Activated naive CD8-positive, alpha-beta T cell treated with anti-CD3 and anti-CD28 coated beads for 36 hours (primary cell): ENCODE measurements at regions not wholly inside any gene's neighbourhood (a gene's known extent, or its start where the extent isn't known, plus 50 kb on each side); places are given as distances from the start of the nearest gene placed in this dataset.

Source experiments
- DNase-seq: peaks from one replicate; pipeline ENCODE4 v3.0.0; 2021
- H3K27ac Mint-ChIP-seq: one replicate; pipeline ENCODE4 v1.8.0; 2022; ENCODE audit warnings: mild to moderate bottlenecking, moderate library complexity, mixed read lengths
- H3K27me3 Mint-ChIP-seq: one replicate; pipeline ENCODE4 v1.8.0; 2022; ENCODE audit warnings: mild to moderate bottlenecking, mixed read lengths
- H3K36me3 Mint-ChIP-seq: one replicate; pipeline ENCODE4 v1.8.0; 2021; ENCODE audit warnings: mild to moderate bottlenecking, mixed read lengths
- H3K4me1 Mint-ChIP-seq: one replicate; pipeline ENCODE4 v1.8.0; 2021; ENCODE audit warnings: mixed read lengths
- H3K4me3 Mint-ChIP-seq: one replicate; pipeline ENCODE4 v1.8.0; 2022; ENCODE audit warnings: mild to moderate bottlenecking, moderate library complexity, mixed read lengths
- H3K9me3 Mint-ChIP-seq: one replicate; pipeline ENCODE4 v1.8.0; 2022; ENCODE audit warnings: mixed read lengths

DNA sequence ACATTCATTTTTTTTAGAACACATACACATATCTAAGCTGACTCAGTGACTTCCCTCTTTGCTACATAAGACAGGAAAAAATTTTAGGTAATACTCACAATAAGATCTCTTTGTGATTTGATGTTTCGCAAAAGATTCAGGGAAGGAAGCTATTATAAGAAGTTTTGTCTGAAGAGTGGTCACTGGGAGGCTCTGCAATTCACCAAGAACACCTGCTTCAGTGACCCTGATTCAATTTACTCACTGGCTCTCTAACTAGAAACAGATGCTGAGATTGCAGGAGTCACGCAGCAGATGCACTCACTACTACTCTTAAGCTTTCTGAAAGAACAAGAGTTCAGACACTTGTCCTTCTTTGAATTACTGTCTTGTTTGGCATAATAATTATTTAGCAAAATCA, 193.6 kb upstream of the DDI1 start:
- H3K36me3 Mint-ChIP-seq: no peaks in the 10 kb centered on the region
- no peak overlapping the region for H3K27ac Mint-ChIP-seq
- H3K4me1 Mint-ChIP-seq: no peaks in the 10 kb centered on the region
- no peak for DNase-seq
- no peaks in the 10 kb centered on the region for H3K9me3 Mint-ChIP-seq
- H3K27me3 Mint-ChIP-seq: peaks cover 2% of the 10 kb centered on the region
- H3K4me3 Mint-ChIP-seq: no peak overlapping the region

DNA sequence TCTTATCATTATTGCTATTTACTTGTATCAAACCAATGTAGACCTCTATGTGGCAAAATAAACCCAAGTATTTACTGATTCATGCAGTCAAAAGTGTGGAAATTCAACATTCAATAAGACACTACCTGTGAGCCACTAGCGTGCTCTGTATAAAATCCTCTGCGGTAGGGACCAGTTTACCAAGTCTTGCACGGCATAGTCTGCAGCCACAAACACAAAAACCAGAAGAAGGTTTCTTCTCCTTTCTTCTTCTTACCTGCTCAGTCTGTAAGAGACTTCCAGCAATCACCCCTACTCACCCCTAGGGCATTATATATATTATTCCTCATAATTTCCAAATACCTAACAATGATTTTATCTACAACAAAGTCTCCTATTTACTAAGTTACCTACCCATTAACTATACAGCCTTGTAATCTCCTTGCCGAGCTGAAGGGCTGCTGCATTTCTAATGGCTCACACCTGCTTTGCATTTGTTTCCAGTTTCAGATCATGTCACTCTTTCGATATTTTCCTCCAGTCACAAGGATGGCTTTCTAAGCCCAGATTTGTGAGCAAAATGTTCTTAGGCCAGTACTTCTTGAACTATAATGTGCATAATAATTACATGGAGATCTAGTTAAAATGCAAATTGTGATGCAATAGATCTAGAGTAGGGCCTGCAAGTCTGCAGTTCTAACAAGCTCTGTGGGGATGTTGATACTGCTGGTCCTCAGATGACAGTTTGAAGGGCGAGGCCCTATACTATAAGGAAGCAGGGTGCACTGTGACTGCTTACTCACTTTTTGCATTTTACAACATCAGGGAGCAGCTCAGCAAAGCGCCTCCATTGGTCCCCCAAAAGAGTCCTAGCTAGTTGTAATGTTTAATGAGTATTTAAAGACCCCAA, 191.9 kb upstream of the DDI1 start:
- no peaks in the 10 kb centered on the region for H3K36me3 Mint-ChIP-seq
- no peak for DNase-seq
- H3K4me3 Mint-ChIP-seq: no peak overlapping the region
- no peak overlapping the region for H3K27ac Mint-ChIP-seq
- H3K9me3 Mint-ChIP-seq: no peaks in the 10 kb centered on the region
- H3K4me1 Mint-ChIP-seq: no peaks in the 10 kb centered on the region
- H3K27me3 Mint-ChIP-seq: peaks cover 2% of the 10 kb centered on the region

DNA sequence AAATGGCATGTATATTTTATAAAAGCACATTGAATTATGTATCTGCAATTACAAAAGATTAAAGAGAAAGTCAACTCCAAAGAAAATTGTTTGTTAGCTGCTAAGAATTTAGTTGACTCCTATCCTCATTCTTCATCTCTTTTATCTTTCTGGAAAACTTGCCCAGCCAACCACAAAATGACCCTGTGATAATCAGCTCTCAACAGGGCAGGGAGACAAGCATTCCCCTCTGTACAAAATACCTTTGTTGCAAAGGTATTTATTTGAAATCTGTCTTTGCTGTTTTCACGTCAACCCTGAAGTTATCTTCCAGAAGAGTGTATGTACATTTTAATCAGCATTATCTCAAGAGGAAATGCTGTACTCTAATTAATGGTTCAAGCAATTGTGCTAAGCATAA, 191.1 kb upstream of the DDI1 start:
- DNase-seq: no peak
- Mint-ChIP-seq H3K4me1 (no peaks in the 10 kb centered on the region), H3K27ac (no peak overlapping the region), H3K4me3 (no peak overlapping the region), H3K36me3 (no peaks in the 10 kb centered on the region), H3K9me3 (no peaks in the 10 kb centered on the region), H3K27me3 (peaks cover 2% of the 10 kb centered on the region)

DNA sequence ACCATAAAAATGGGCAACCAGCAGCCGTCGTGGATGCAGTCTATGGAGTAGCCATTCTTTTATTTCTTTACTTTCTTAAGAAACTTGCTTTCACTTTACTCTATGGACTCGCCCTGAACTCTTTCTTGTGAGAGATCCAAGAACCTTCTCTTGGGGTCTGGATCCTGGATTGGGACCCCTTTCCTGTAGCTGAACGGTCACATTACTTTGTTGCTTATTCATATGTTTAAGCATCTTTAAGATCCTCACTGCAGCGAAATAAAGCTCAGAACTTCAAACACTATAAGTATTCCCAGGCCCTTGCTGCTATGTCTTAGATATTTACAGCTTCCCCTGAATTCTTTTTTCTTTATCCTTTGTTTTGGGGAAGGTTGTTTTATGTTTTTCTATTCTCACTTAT, 187.8 kb upstream of the DDI1 start:
- no peak overlapping the region for H3K27ac Mint-ChIP-seq
- no peak for DNase-seq
- no peaks in the 10 kb centered on the region for H3K36me3 Mint-ChIP-seq
- peaks cover 2% of the 10 kb centered on the region for H3K27me3 Mint-ChIP-seq
- H3K9me3 Mint-ChIP-seq: no peaks in the 10 kb centered on the region
- H3K4me3 Mint-ChIP-seq: no peak overlapping the region
- no peaks in the 10 kb centered on the region for H3K4me1 Mint-ChIP-seq

DNA sequence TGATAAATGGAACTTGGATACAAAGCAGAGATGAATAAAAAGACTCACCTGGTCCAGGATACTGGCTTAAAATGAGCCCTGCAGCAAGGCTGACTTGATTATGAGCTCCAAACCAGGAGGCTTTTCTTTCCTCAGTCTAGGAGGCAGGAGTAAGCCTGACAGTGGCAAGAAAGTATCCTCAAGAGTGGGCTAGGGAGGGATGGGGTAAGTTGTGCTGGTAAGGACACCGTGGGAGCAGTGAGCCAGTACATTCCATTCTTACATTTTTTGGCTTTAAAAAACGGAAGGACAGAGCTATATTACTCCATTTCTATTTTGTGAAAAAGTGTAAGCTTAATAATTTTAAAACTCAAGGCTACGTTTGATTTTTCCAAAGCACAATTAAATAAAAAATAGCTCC, 187.1 kb upstream of the DDI1 start:
- Mint-ChIP-seq H3K36me3 (no peaks in the 10 kb centered on the region), H3K27ac (no peak overlapping the region), H3K4me1 (no peaks in the 10 kb centered on the region), H3K27me3 (peaks cover 2% of the 10 kb centered on the region), H3K4me3 (no peak overlapping the region), H3K9me3 (no peaks in the 10 kb centered on the region)
- DNase-seq: no peak

DNA sequence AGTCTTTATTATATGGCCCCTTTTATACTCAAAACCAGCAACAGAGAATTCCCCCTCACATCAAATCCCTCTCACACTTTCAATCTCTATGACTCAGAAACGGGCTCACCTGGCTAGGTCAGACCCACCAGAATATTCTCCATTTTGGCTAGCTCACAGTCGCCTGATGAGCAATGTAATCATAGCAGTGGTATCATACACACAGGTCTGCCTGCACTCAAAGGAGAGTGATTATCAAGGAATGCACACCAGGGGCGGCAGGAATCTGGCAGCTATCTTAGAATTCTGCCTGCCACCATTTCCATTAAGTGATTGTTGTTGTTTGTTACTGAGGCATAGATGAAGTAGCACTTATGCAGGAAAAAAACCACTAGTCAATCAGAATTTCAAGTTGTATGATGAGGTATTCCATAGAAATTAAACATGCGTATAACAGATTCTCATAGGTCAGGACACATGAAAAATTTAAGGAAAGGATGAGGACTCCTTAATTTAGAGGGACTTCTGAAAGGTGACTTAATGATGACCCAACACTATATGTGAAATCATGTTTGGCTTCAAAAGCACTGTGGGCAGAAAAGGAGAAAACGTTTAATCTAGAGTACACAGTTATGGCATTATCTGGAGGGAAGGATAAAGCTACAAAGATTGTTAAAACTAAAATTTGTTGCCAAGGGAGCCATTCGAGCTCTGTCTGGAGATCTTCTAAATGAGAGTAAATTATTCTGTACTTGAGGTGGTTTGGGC, 185.8 kb upstream of the DDI1 start:
- no peaks in the 10 kb centered on the region for H3K4me1 Mint-ChIP-seq
- DNase-seq: no peak
- H3K36me3 Mint-ChIP-seq: no peaks in the 10 kb centered on the region
- H3K27me3 Mint-ChIP-seq: peaks cover 2% of the 10 kb centered on the region
- no peak overlapping the region for H3K4me3 Mint-ChIP-seq
- no peak overlapping the region for H3K27ac Mint-ChIP-seq
- H3K9me3 Mint-ChIP-seq: no peaks in the 10 kb centered on the region

DNA sequence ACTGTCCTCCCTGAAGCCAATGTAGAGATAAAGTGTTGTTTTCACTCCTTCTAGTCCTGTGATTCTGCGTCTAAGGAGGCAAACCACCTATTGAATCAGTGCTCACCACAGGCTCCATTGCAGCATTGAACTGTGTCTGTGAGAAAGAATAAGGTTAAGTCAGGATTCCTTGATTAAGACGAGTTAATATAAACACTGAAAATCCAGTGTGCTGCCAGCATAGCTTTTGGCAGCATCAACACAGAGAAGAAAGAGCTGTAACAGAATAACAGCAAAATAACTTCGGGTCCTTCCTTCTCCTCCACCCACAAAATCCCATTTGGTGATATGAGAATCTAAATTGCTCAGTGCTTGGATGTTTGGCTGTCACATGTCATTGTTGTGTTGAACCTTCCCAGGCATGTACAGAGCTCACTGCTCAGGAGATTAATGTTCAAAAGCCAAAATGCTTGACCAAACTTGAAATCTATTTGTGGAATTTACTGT, 185.2 kb upstream of the DDI1 start:
- no peak for DNase-seq
- no peaks in the 10 kb centered on the region for H3K4me1 Mint-ChIP-seq
- no peaks in the 10 kb centered on the region for H3K36me3 Mint-ChIP-seq
- H3K9me3 Mint-ChIP-seq: no peaks in the 10 kb centered on the region
- H3K4me3 Mint-ChIP-seq: no peak overlapping the region
- no peak overlapping the region for H3K27ac Mint-ChIP-seq
- H3K27me3 Mint-ChIP-seq: peaks cover 2% of the 10 kb centered on the region
